H9 (cell line): ENCODE measurements at regions not wholly inside any gene's neighbourhood (a gene's known extent, or its start where the extent isn't known, plus 50 kb on each side); places are given as distances from the start of the nearest gene placed in this dataset.

Source experiments
- DNase-seq: peaks from one replicate; pipeline ENCODE4 v3.0.0-alpha.2; 2017
- H2AFZ ChIP-seq: one replicate; pipeline ENCODE4 v1.6.1; 2013; ENCODE audit warnings: mild to moderate bottlenecking, low read length, control low read depth, moderate library complexity
- H2AK5ac ChIP-seq: 2 replicates; pipeline ENCODE4 v1.6.1; 2013; ENCODE audit warnings: low read length, control low read depth, mixed read lengths; ENCODE audit not compliant: insufficient read length
- H2BK120ac ChIP-seq: one replicate; pipeline ENCODE4 v1.6.1; 2013; ENCODE audit warnings: low read depth, mild to moderate bottlenecking, low read length, control low read depth, inconsistent platforms; ENCODE audit not compliant: poor library complexity, severe bottlenecking
- H2BK12ac ChIP-seq: 2 replicates; pipeline ENCODE4 v1.6.1; 2013; ENCODE audit warnings: low read length, control low read depth, mixed read lengths, low read depth; ENCODE audit not compliant: insufficient read length
- H2BK15ac ChIP-seq: 2 replicates; pipeline ENCODE4 v1.6.1; 2013; ENCODE audit warnings: low read depth, low read length, control low read depth
- H2BK20ac ChIP-seq: one replicate; pipeline ENCODE4 v1.6.1; 2013; ENCODE audit warnings: low read depth, mild to moderate bottlenecking, low read length, control low read depth, inconsistent platforms; ENCODE audit not compliant: poor library complexity, severe bottlenecking
- H2BK5ac ChIP-seq: 2 replicates; pipeline ENCODE4 v1.6.1; 2013; ENCODE audit warnings: low read length, control low read depth, mixed read lengths; ENCODE audit not compliant: insufficient read length
- H3K14ac ChIP-seq: 2 replicates; pipeline ENCODE4 v1.6.1; 2013; ENCODE audit warnings: low read length, control low read depth; ENCODE audit not compliant: insufficient read depth
- H3K18ac ChIP-seq: 2 replicates; pipeline ENCODE4 v1.6.1; 2013; ENCODE audit warnings: low read depth, mild to moderate bottlenecking, mixed read lengths, low read length, control low read depth; ENCODE audit not compliant: insufficient read length
- H3K23ac ChIP-seq: 2 replicates; pipeline ENCODE4 v1.6.1; 2013; ENCODE audit warnings: low read length, control low read depth, mixed read lengths, low read depth; ENCODE audit not compliant: insufficient read length
- H3K23me2 ChIP-seq: 2 replicates; pipeline ENCODE4 v1.6.1; 2013; ENCODE audit warnings: low read depth, mild to moderate bottlenecking, mixed read lengths, low read length, control low read depth; ENCODE audit not compliant: insufficient read length, poor library complexity, severe bottlenecking
- H3K27ac ChIP-seq: 2 replicates; pipeline ENCODE4 v1.5.1; 2013; ENCODE audit warnings: low read length, control low read depth, mixed read lengths, low read depth; ENCODE audit not compliant: insufficient read length
- H3K27me3 ChIP-seq: 2 replicates; pipeline ENCODE4 v1.6.1; 2013; ENCODE audit warnings: low read length, control low read depth, inconsistent platforms; ENCODE audit not compliant: insufficient read depth
- H3K4ac ChIP-seq: 2 replicates; pipeline ENCODE4 v1.6.1; 2013; ENCODE audit warnings: low read depth, mild to moderate bottlenecking, control low read depth, inconsistent platforms, low read length, moderate library complexity
- H3K4me1 ChIP-seq: 2 replicates; pipeline ENCODE4 v1.6.1; 2013; ENCODE audit warnings: low read length, control low read depth, inconsistent platforms; ENCODE audit not compliant: insufficient read depth
- H3K4me2 ChIP-seq: 2 replicates; pipeline ENCODE4 v1.6.1; 2013; ENCODE audit warnings: low read length, control low read depth, mixed read lengths; ENCODE audit not compliant: insufficient read length, insufficient read depth
- H3K56ac ChIP-seq: 2 replicates; pipeline ENCODE4 v1.6.1; 2013; ENCODE audit warnings: low read depth, mild to moderate bottlenecking, mixed read lengths, low read length, control low read depth; ENCODE audit not compliant: insufficient read length
- H3K79me1 ChIP-seq: 2 replicates; pipeline ENCODE4 v1.6.1; 2013; ENCODE audit warnings: low read depth, mild to moderate bottlenecking, moderate library complexity, low read length, control low read depth, inconsistent platforms; ENCODE audit not compliant: insufficient read depth, poor library complexity, severe bottlenecking
- H3K79me2 ChIP-seq: 2 replicates; pipeline ENCODE4 v1.6.1; 2013; ENCODE audit warnings: low read length, control low read depth, inconsistent platforms; ENCODE audit not compliant: insufficient read depth
- H3K9ac ChIP-seq: 2 replicates; pipeline ENCODE4 v1.6.1; 2013; ENCODE audit warnings: low read length, control low read depth, mixed read lengths; ENCODE audit not compliant: insufficient read length; ENCODE audit errors: extremely low read depth
- H3K9me3 ChIP-seq: one replicate; pipeline ENCODE4 v1.6.1; 2013; ENCODE audit warnings: low read depth, low read length, inconsistent platforms; ENCODE audit not compliant: control insufficient read depth
- H3T11ph ChIP-seq: one replicate; pipeline ENCODE4 v1.6.1; 2013; ENCODE audit warnings: mild to moderate bottlenecking, low read length, control low read depth, inconsistent platforms
- H4K20me1 ChIP-seq: one replicate; pipeline ENCODE4 v1.6.1; 2013; ENCODE audit not compliant: control insufficient read depth, insufficient read length, insufficient read depth
- H4K5ac ChIP-seq: 2 replicates; pipeline ENCODE4 v1.6.1; 2013; ENCODE audit warnings: low read depth, mild to moderate bottlenecking, mixed read lengths, low read length, control low read depth; ENCODE audit not compliant: insufficient read length
- H4K8ac ChIP-seq: replicated peaks from 2 replicates; pipeline ENCODE4 v1.6.1; 2013; ENCODE audit warnings: low read length, control low read depth, mixed read lengths, low read depth; ENCODE audit not compliant: insufficient read length
- H4K91ac ChIP-seq: 2 replicates; pipeline ENCODE4 v1.6.1; 2013; ENCODE audit warnings: low read depth, mild to moderate bottlenecking, moderate library complexity, mixed read lengths, low read length, control low read depth; ENCODE audit not compliant: insufficient read length
- H3K27ac Mint-ChIP-seq, 3 experiments: 2 replicates in 2 of 3; 3 replicates in 1 of 3; pipeline ENCODE4 v1.8.0; 2020 to 2021; ENCODE audit warnings: mixed read lengths in 3 of 3, mild to moderate bottlenecking in 1 of 3, moderate library complexity in 1 of 3
- H3K27me3 Mint-ChIP-seq: 2 replicates; pipeline ENCODE4 v1.8.0; 2021; ENCODE audit warnings: low read depth, mild to moderate bottlenecking, moderate library complexity, mixed read lengths
- H3K36me3 Mint-ChIP-seq, 3 experiments: 2 replicates in 2 of 3; 3 replicates in 1 of 3; pipeline ENCODE4 v1.8.0; 2020 to 2021; ENCODE audit warnings: low read depth in 3 of 3, mixed read lengths in 3 of 3; ENCODE audit not compliant: insufficient read depth in 1 of 3
- H3K4me1 Mint-ChIP-seq, 2 experiments: 2 replicates each; pipeline ENCODE4 v1.8.0; 2020; ENCODE audit warnings: mixed read lengths in 2 of 2
- H3K4me3 Mint-ChIP-seq, 2 experiments: 2 replicates in 1 of 2; 3 replicates in 1 of 2; pipeline ENCODE4 v1.8.0; 2020 to 2021; ENCODE audit warnings: mild to moderate bottlenecking in 2 of 2, mixed read lengths in 2 of 2, moderate library complexity in 1 of 2
- H3K9me3 Mint-ChIP-seq, 2 experiments: 2 replicates in 1 of 2; 3 replicates in 1 of 2; pipeline ENCODE4 v1.8.0; 2020; ENCODE audit warnings: mild to moderate bottlenecking in 2 of 2, mixed read lengths in 2 of 2, moderate library complexity in 1 of 2
- WGBS: extraction: QIAGEN DNeasy Blood & Tissue Kit; methylation state at CpG from one replicate; pipeline ENCODE4 v1.1.7; 2013; ENCODE audit warnings: missing lambda C conversion rate, low lambda C conversion rate, mixed read lengths; ENCODE audit not compliant: insufficient read length; ENCODE audit errors: extremely low coverage; 5-methylcytosine and 5-hydroxymethylcytosine counted together
- TF ChIP-seq, protein P1 (sequence below): fragments of 200-600 bp; sonication (generic); conservative IDR thresholded peaks from 3 replicates; pipeline ENCODE4 v1.8.0; 2021; ENCODE audit warnings: antibody characterized with exemption, mild to moderate bottlenecking

DNA sequence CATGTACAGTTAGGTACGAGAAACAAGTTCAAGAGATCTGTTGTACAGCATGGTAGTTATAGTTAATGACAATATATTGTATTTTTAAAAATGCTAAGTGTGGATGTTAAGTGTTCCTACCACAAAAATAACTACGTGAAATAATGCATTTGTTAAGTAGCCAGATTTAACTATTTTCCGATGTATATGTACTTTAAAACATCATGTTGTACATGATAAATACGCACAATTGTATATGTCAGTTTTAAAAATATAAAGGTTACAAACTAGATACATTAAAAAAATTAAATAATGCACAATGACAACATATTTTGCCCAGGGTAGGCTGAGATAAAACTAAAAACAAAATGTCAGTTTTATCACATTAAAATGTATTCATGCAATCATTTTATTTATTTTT, 285.1 kb upstream of the DCN start:
- no peak overlapping the region for H2BK15ac ChIP-seq
- H3K27me3 ChIP-seq = no peaks in the 10 kb centered on the region
- Mint-ChIP-seq H3K9me3 (peaks cover 0 to 2% of the 10 kb centered on the region in 2 experiments; a peak in 2 of 5 replicates), H3K27me3 (no peaks in the 10 kb centered on the region), H3K4me3 (no peak overlapping the region), H3K4me1 (no peaks in the 10 kb centered on the region), H3K36me3 (no peaks in the 10 kb centered on the region), H3K27ac (no peak overlapping the region)
- DNase-seq = no peak
- H2BK120ac ChIP-seq = no peak overlapping the region
- no peaks in the 10 kb centered on the region for H3K79me2 ChIP-seq
- no peak overlapping the region for H3K14ac ChIP-seq
- no peaks in the 10 kb centered on the region for H3K4me1 ChIP-seq
- H3K18ac ChIP-seq = no peak overlapping the region
- H4K20me1 ChIP-seq = no peaks in the 10 kb centered on the region
- H3K4ac ChIP-seq = no peak overlapping the region
- no peak overlapping the region for H3K23ac ChIP-seq
- H3K79me1 ChIP-seq = no peaks in the 10 kb centered on the region
- H2BK12ac ChIP-seq = no peak overlapping the region
- no peak overlapping the region for H3K4me2 ChIP-seq
- no peak overlapping the region for H2BK20ac ChIP-seq
- TF ChIP-seq, protein P1, sequence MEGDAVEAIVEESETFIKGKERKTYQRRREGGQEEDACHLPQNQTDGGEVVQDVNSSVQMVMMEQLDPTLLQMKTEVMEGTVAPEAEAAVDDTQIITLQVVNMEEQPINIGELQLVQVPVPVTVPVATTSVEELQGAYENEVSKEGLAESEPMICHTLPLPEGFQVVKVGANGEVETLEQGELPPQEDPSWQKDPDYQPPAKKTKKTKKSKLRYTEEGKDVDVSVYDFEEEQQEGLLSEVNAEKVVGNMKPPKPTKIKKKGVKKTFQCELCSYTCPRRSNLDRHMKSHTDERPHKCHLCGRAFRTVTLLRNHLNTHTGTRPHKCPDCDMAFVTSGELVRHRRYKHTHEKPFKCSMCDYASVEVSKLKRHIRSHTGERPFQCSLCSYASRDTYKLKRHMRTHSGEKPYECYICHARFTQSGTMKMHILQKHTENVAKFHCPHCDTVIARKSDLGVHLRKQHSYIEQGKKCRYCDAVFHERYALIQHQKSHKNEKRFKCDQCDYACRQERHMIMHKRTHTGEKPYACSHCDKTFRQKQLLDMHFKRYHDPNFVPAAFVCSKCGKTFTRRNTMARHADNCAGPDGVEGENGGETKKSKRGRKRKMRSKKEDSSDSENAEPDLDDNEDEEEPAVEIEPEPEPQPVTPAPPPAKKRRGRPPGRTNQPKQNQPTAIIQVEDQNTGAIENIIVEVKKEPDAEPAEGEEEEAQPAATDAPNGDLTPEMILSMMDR = no peak
- H2AFZ ChIP-seq = no peak overlapping the region
- WGBS = no CpG with 5 or more reads among the region's 4 CpGs
- H2BK5ac ChIP-seq = no peak overlapping the region
- H3K9me3 ChIP-seq = no peaks in the 10 kb centered on the region
- H3K56ac ChIP-seq = no peak overlapping the region
- no peaks in the 10 kb centered on the region for H3K23me2 ChIP-seq
- H3K27ac ChIP-seq = no peak overlapping the region
- no peak overlapping the region for H2AK5ac ChIP-seq
- no peak overlapping the region for H4K8ac ChIP-seq
- no peak overlapping the region for H4K5ac ChIP-seq
- H3K9ac ChIP-seq = no peak overlapping the region
- H4K91ac ChIP-seq = no peak overlapping the region
- no peak overlapping the region for H3T11ph ChIP-seq
